A549 (cell line): ENCODE measurements at regions not wholly inside any gene's neighbourhood (a gene's known extent, or its start where the extent isn't known, plus 50 kb on each side); places are given as distances from the start of the nearest gene placed in this dataset.

Experiments used
- ATAC-seq, 2 experiments: fragments of 200-7000 bp in 1 of 2; fragments of >200 bp in 1 of 2; cut with Nextera tagmentation in 1 of 2; cut with Tn5 transposase in 1 of 2; 3 replicates each; pipeline versions ENCODE4 v1.8.0 to v1.9.1; 2018 to 2020; ENCODE audit warnings: mild to moderate bottlenecking in 1 of 2, moderate library complexity in 1 of 2
- CTCF ChIA-PET: fragments of 300-600 bp; sonication (Branson Sonifier 250); formaldehyde crosslinking; extraction: SDS; loops from one replicate; lab custom pipeline; 2021; ENCODE audit warnings: antibody characterized with exemption, inconsistent platforms; lab: Yijun Ruan, JAX
- POLR2A ChIA-PET: fragments of 350-600 bp; formaldehyde crosslinking; extraction: SDS; loops from one replicate; lab custom pipeline; 2021; ENCODE audit warnings: antibody characterized with exemption, inconsistent platforms; lab: Yijun Ruan, JAX
- DNase-seq, 2 experiments: peaks; one replicate each; pipeline versions ENCODE4 v3.0.0 to v3.0.0-alpha.2; 2011 to 2016; ENCODE audit warnings: low read depth in 1 of 2, low spot score in 1 of 2
- FAIRE-seq: peaks from 2 replicates; lab custom pipeline; 2011; peaks lifted over from hg19 to GRCh38; lab: Jason Lieb, UNC
- H3K27ac ChIP-seq, 2 experiments: fragments of >200 bp; sonication (Bioruptor Twin); formaldehyde crosslinking; 3 replicates each; pipeline ENCODE4 v1.5.1; 2016 to 2017
- H3K4me1 ChIP-seq: fragments of >200 bp; sonication (Bioruptor Twin); formaldehyde crosslinking; 3 replicates; pipeline ENCODE4 v1.6.1; 2016
- H3K4me2 ChIP-seq: fragments of >200 bp; sonication (Bioruptor Twin); formaldehyde crosslinking; 3 replicates; pipeline ENCODE4 v1.6.1; 2016
- H3K4me3 ChIP-seq: fragments of >200 bp; sonication (Bioruptor Twin); formaldehyde crosslinking; 3 replicates; pipeline ENCODE4 v1.5.1; 2016
- H3K9me3 ChIP-seq: fragments of >200 bp; sonication (Bioruptor Twin); formaldehyde crosslinking; 3 replicates; pipeline ENCODE4 v1.6.1; 2016
- BCL3 ChIP-seq: fragments of >200 bp; sonication (Bioruptor Twin); formaldehyde crosslinking; IDR thresholded peaks from 3 replicates; pipeline ENCODE4 v1.6.1; 2016
- CBX2 ChIP-seq: fragments of 200-600 bp; sonication (generic); IDR thresholded peaks from 2 replicates; pipeline ENCODE4 v1.6.1; 2016; ENCODE audit warnings: low read depth, mild to moderate bottlenecking, borderline replicate concordance
- CEBPB ChIP-seq, 2 experiments: fragments of >200 bp in 1 of 2; sonication (Bioruptor Twin) in 1 of 2; formaldehyde crosslinking in 1 of 2; IDR thresholded peaks; 2 replicates each; pipeline ENCODE4 v1.6.1; 2012 to 2016
- CHD2 ChIP-seq: fragments of 150-350 bp; IDR thresholded peaks from 2 replicates; pipeline ENCODE4 v1.6.1; 2014; ENCODE audit warnings: low read length; ENCODE audit not compliant: partially characterized antibody
- EHF ChIP-seq: fragments of 250-450 bp; sonication (Bioruptor Pico); IDR thresholded peaks from 2 replicates; pipeline ENCODE4 v1.5.0; 2020; ENCODE audit warnings: mild to moderate bottlenecking
- EHMT2 ChIP-seq: fragments of 200-600 bp; sonication (generic); IDR thresholded peaks from 2 replicates; pipeline ENCODE4 v1.6.1; 2016; ENCODE audit warnings: antibody characterized with exemption, low read depth, mild to moderate bottlenecking, moderate library complexity
- EP300 ChIP-seq, 2 experiments: fragments of >200 bp; sonication (Bioruptor Twin); formaldehyde crosslinking; IDR thresholded peaks; 2 replicates in 1 of 2; 3 replicates in 1 of 2; pipeline ENCODE4 v1.6.1; 2016 to 2017
- GATA3 ChIP-seq: IDR thresholded peaks from 2 replicates; pipeline ENCODE4 v1.6.1; 2012; ENCODE audit warnings: borderline replicate concordance
- HOXB13 ChIP-seq: fragments of 250-450 bp; sonication (Bioruptor Pico); IDR thresholded peaks from 2 replicates; pipeline ENCODE4 v1.5.0; 2020; ENCODE audit warnings: low read depth, mild to moderate bottlenecking, moderate library complexity
- KDM1A ChIP-seq: fragments of 200-600 bp; sonication (generic); IDR thresholded peaks from 2 replicates; pipeline ENCODE4 v1.6.1; 2016; ENCODE audit warnings: low read depth, mild to moderate bottlenecking
- MAFK ChIP-seq: fragments of 450-650 bp; IDR thresholded peaks from 2 replicates; pipeline ENCODE4 v1.6.1; 2014; ENCODE audit not compliant: partially characterized antibody
- POLR2AphosphoS2 ChIP-seq: conservative IDR thresholded peaks from 2 replicates; pipeline ENCODE4 v1.6.1; 2012; ENCODE audit warnings: low read length, improper control_type of control experiment, inconsistent platforms
- REST ChIP-seq: fragments of 200-600 bp; sonication (generic); IDR thresholded peaks from 2 replicates; pipeline ENCODE4 v1.6.1; 2016; ENCODE audit warnings: antibody characterized with exemption, mild to moderate bottlenecking, moderate library complexity
- RNF2 ChIP-seq: fragments of 200-600 bp; sonication (generic); IDR thresholded peaks from 2 replicates; pipeline ENCODE4 v1.6.1; 2016; ENCODE audit warnings: low read depth, mild to moderate bottlenecking, antibody characterized with exemption, moderate library complexity, borderline replicate concordance
- SMC3 ChIP-seq: fragments of >200 bp; sonication (Bioruptor Twin); formaldehyde crosslinking; IDR thresholded peaks from 3 replicates; pipeline ENCODE4 v1.6.1; 2018; ENCODE audit warnings: inconsistent platforms
- ZC3H11A ChIP-seq: fragments of 450-650 bp; IDR thresholded peaks from 2 replicates; pipeline ENCODE4 v1.6.1; 2014; ENCODE audit warnings: antibody characterized with exemption, mild to moderate bottlenecking
- ZFP36 ChIP-seq: fragments of 450-650 bp; IDR thresholded peaks from 2 replicates; pipeline ENCODE4 v1.6.1; 2014; ENCODE audit warnings: borderline replicate concordance; ENCODE audit not compliant: partially characterized antibody
- ZSCAN20 ChIP-seq: fragments of 250-450 bp; sonication (Bioruptor Pico); IDR thresholded peaks from 2 replicates; pipeline ENCODE4 v1.8.0; 2022; ENCODE audit warnings: mild to moderate bottlenecking, moderate library complexity
- WGBS: methylation state at CpG from one replicate; pipeline ENCODE4 v1.1.6; 2017; ENCODE audit errors: missing lambda C conversion rate; 5-methylcytosine and 5-hydroxymethylcytosine counted together
- TF ChIP-seq, protein P1 (sequence below): fragments of >200 bp; sonication (Bioruptor Twin); formaldehyde crosslinking; IDR thresholded peaks from 3 replicates; pipeline ENCODE4 v1.5.1; 2016

DNA sequence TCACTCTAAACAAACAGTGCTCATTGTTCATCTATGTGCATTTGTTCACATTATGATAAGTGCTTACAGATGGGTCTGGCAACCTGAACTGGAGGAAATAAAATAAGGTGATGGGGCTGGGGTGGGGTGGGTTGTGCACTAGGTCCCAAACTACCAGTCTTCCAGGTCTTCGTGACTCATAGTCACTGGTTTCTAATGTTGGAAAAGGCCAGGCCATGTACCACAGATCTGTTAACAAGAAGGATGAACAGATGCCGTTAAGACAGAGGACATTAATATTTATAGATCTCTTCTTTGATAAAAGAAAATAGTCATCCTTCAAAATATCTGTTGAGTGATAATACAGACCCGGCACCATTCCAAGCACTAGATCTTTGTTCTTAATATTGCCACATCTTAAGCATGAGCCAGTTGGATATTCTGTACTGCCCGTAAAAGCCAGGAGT, 71.4 kb upstream of the STARD4 start:
- Histone ChIP-seq H3K9me3 (no peaks in the 10 kb centered on the region), H3K27ac (no peak overlapping the region), H3K4me1 (no peaks in the 10 kb centered on the region), H3K4me3 (no peak overlapping the region), H3K4me2 (no peak overlapping the region)
- DNase-seq, result no peak
- 40% methylated on average over 4 of the region's 4 CpGs for WGBS
- ChIA-PET POLR2A (no interaction called here), CTCF (no interaction called here)
- ATAC-seq, result no peak
- FAIRE-seq, result no peak
- no peak for TF ChIP-seq MAFK
- TF ChIP-seq ZFP36, result no peak
- TF ChIP-seq KDM1A, result no peak
- TF ChIP-seq RNF2, result no peak
- no peak for TF ChIP-seq EHMT2
- TF ChIP-seq EP300 (IDR thresholded peaks at IDR 0.05), result no peak
- no peak for TF ChIP-seq ZSCAN20 (CRISPR knock-in tag)

- DNase-seq, result no peak
- ATAC-seq, result no peak
- no peaks in the 10 kb centered on the region for H3K9me3 ChIP-seq
- CTCF ChIA-PET, result no interaction called here
- TF ChIP-seq EHF (CRISPR knock-in tag) (no peak), CBX2 (no peak), ZC3H11A (no peak), CHD2 (no peak), BCL3 (no peak)
- TF ChIP-seq, protein P1, sequence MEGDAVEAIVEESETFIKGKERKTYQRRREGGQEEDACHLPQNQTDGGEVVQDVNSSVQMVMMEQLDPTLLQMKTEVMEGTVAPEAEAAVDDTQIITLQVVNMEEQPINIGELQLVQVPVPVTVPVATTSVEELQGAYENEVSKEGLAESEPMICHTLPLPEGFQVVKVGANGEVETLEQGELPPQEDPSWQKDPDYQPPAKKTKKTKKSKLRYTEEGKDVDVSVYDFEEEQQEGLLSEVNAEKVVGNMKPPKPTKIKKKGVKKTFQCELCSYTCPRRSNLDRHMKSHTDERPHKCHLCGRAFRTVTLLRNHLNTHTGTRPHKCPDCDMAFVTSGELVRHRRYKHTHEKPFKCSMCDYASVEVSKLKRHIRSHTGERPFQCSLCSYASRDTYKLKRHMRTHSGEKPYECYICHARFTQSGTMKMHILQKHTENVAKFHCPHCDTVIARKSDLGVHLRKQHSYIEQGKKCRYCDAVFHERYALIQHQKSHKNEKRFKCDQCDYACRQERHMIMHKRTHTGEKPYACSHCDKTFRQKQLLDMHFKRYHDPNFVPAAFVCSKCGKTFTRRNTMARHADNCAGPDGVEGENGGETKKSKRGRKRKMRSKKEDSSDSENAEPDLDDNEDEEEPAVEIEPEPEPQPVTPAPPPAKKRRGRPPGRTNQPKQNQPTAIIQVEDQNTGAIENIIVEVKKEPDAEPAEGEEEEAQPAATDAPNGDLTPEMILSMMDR, result no peak
- FAIRE-seq, result no peak
- H3K4me1 ChIP-seq, result no peaks in the 10 kb centered on the region
- no peak overlapping the region for H3K4me3 ChIP-seq
- 30% methylated on average over 4 of the region's 4 CpGs for WGBS
- no peak overlapping the region for H3K27ac ChIP-seq
- POLR2A ChIA-PET, result no interaction called here
- no peak overlapping the region for H3K4me2 ChIP-seq
Measured at GRCh38 chr5:111582993-111583601, 70.8 kb upstream of the STARD4 start.

DNA sequence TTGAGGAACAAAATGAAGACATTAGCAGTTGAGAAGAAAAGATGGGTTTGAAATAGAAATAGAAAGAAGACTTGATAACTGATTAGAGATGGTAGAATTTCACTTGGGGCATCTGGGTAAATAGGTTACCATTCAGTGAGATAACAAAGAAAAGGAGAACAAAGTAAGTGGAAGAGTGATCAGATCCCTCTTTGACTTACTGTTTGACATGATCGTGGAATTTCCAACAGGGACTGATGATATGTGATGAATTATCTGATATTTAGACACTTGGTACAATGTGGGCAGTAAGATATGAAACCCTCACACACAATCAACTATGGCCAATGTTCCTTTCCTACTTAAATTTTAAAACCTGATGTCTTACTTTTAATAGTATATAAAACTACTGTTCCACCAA, 70.1 kb upstream of the STARD4 start:
- H3K4me3 ChIP-seq, result no peak overlapping the region
- H3K4me2 ChIP-seq, result no peak overlapping the region
- 5% methylated on average over 1 of the region's 1 CpG for WGBS
- no peak for FAIRE-seq
- H3K27ac ChIP-seq, result no peak overlapping the region
- no peak for ATAC-seq
- no peak for TF ChIP-seq CEBPB (IDR thresholded peaks at IDR 0.05)
- no peak for TF ChIP-seq POLR2AphosphoS2
- TF ChIP-seq SMC3, result no peak
- no peak for TF ChIP-seq HOXB13
- no peak for TF ChIP-seq REST
- TF ChIP-seq GATA3, result no peak
- H3K4me1 ChIP-seq, result no peaks in the 10 kb centered on the region
- CTCF ChIA-PET, result no interaction called here
- H3K9me3 ChIP-seq, result no peaks in the 10 kb centered on the region
- POLR2A ChIA-PET, result no interaction called here
- DNase-seq, result no peak
